Amygdala (tissue), 56 donors: ENCODE measurements at regions not wholly inside any gene's neighbourhood (a gene's known extent, or its start where the extent isn't known, plus 50 kb on each side); places are given as distances from the start of the nearest gene placed in this dataset.
"Not testable (repeated sequence)": the region's sequence is repeated elsewhere in the genome, so short reads cannot be mapped to it uniquely, and the experiment has no call there.

Experiments
- DNase-seq, 56 donors: peaks; one replicate each; lab custom pipeline; 2025; lab: John Stamatoyannopoulos, UW

DNA sequence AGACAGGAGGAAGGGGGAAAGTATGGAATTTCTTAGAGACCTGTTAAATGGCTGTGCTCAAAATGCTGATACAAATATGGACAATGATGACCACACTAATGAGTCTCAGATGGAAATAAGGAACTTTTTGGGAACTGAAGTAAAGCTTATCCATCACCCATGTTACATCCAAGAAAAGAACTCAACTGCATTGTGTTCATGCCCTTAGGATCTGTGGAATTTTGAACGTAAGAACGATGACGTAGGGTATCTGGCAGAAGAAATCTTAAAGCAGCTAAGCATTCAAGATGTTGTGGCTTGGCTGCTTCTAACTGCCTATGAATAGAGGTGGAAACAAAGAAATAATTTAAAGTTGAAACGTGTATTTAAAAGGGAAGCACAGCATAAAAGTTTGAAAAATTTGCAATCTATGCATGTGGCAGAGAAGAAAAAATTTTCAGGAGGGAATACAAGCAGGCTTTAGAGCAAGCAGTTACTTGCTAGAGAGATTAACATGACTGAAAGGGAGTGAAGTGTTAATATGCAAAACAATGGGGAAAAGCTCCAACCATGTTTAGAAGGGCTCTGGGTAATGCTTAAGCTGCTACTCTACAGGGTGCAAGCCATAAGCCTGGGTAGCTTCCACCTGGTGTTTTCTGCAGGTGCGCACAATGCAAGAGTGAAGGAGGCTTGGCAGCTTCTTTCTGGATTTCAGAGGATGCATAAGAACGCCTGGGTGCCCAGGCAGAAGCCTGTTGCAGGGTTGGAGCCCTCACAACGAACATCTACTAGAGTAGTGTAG is 499.7 kb upstream of the SEMA3D start:
- no peak for DNase-seq

DNA sequence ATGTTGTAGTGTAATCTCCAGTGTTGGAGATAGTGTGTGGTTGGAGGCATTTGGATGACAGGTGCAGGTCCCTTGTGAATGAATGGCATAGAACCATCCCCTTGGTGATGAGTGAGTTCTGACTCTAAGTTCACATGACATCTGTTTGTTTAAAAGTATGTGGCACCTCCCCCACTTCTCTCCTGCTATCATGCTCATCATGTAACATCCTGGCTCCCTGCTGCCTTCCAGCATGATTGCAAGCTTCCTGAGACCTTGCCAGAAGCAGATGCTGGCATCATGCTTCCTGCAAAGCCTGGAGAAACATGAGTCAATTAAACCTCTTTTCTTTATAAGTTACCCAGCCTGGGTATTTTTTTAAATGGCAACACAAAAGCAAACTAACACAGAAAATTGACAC is 499.0 kb upstream of the SEMA3D start:
- no peak for DNase-seq

DNA sequence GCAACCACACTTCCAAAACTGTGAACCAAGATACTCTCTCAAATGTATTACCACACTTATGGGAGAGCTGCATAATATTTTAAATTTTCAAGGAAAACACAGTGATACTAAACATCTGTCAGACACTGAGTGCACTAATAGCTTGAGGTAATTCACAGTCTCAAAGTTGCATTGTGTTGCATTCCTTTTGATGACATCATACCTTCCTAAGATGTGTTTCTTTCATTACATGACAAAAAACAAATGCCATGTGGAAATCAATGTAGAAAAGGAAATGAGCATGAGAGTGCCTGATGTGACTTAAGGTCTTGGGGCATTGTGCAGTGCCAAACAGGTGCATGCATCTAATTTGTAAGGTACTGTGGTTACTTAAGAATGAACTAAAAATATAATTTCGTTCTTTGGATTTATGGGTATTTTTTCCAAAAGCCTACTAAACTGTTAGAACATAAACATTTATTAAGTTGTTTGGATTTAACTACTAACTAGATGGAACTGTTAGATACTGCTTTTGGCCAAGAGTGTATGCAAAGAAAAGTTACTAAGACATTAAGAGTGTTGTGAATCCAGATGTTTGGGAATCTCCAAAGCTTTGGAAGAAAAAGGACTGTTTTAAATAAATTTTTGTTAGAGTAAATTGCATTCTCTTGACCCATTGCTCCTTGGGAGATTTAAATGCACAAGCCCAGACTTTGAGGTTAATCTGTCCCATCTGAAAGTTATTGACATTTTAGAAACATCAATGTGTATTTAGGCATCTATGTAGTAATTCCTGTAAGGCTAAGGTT is 496.2 kb upstream of the SEMA3D start:
- no peak for DNase-seq

DNA sequence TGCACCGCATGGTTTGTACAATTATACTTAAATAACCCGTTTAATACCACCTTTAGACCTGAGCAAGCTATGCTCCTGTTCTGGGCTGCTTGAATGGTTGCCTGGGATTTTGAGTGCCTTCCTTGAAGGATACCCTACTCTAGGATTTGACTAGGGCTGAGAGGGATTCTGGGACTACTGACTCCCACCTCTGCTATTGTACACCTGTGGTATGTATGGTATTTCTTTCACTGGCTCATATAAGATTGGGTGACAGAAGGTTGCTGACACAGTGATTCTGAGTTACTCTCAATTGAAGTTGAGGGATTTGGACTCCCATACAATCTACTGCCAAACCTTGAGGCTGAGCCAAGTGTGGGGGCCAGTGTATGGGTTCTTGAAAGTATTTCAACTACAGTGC is 494.4 kb upstream of the SEMA3D start:
- DNase-seq, result no peak

DNA sequence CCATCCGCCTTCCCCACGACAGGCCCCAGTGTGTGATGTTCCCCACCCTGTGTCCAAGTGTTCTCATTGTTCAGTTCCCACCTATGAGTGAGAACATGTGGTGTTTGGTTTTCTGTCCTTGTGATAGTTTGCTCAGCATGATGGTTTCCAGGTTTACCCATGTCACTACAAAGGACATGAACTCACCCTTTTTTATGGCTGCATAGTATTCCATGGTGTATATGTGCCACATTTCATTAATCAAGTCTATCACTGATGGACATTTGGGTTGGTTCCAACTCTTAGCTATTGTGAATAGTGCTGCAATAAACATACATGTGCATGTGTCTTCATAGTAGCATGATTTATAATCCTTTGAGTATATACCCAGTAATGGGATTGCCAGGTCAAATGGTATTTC is 488.2 kb upstream of the SEMA3D start:
- DNase-seq, result not testable (repeated sequence)

DNA sequence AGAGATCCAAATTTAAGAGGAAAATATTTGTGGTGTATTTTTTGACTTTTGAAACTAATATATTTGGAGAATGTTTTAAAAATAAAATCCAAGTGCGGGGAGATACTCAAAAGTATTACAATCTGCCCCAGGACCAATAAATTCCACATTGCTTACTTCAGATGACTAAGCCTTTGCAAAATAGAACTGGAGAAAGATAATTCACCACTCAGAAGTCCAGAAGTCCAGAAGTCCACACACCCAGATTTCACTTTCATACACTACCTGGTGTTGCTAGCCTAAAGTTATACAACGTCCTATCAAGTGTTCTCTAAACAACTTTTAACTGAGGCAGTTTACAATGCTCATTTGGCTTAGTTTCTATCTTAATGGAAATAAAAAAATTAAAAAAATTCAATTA is 487.0 kb upstream of the SEMA3D start:
- DNase-seq, result no peak

DNA sequence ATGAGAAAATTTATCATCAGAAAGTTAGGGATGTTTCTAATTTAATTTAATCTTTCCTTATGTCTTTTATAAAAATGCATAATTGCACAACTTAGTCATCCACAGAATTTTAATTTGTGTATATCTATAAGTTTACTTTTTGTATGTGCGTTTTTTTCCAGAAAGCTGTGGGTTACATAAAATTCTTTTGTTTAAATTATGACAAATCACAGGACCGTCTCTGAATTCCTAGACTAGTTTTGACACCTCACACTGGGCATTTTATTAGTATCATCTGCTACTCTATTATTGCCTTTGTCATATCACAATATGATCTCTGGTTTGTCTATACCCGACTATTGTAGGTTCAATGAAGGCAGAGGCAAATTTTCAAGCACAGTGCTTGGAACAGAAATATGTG is 482.4 kb upstream of the SEMA3D start:
- DNase-seq, result no peak

DNA sequence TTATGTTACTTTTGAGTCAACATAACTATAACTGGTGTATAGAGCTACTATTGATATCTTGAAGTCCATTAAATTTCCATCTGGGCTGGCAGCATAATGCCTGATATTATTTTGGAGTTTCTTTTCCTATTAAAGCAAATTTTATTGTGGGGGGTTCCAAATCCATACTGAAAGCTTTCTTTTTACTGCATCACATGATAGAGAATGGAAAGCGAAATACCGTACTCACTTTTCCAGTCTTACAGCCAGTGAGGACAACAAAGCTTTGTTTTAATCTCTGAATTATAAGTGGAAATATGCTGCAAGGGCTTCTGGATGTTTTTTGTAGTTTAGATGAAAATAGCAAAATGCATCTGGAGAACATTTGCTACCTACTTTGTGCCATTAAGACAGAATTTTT is 477.5 kb upstream of the SEMA3D start:
- DNase-seq, result no peak

DNA sequence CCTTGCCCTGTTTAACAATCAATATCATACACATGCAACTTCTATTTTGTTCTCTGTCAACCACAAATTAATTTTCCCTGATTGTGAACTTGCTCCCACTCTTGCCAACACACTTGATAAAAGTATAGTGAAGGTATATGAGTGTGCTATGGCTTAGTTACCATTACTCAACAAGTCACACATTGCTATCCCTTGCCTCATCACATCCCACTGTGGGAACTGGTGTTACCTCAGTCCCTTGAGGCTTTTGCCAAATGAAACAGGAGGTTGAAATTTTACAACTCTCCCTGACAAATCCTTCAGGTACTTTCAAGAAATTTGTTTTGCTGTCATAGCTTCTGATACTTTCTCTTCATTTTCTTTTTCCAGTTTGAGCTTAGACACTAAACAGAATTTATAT is 472.5 kb upstream of the SEMA3D start:
- no peak for DNase-seq

DNA sequence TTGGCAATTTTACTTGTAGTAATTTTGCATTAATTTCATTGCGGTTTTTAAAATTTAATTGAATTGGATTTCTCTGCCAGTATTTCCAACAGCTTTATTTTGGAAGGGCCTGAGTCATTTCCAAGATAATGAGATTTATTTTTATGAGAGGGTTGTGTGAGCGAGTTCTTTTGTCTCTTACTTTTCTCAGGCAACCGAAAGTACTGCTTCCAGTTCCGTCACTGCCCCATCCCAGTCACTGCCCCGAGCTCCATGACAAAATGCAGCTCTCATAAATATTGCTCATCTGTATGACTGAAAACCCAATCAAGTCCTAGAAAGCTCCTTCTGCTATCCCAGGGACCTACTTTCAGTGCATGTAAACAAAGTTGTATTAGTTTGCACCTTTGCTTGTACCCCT is 468.4 kb upstream of the SEMA3D start:
- DNase-seq, result no peak

DNA sequence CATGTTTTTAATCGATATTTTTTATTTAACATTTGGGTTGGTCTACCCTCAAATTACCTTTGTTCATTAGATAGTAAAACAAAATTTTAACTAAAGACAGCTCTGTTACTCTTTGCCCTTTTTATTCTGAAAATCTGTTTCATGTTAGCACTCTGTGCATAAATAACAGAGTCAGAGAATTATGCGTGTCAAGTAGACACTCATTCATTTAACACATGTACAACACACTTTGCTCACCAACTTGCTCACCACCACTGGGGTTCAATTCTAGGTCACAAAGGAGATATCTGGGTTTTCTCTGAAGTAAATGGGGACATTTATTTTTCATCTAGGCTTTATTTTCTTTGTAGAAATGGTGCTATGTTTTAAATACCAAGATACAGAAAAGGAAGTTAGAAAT is 457.4 kb upstream of the SEMA3D start:
- DNase-seq, result no peak

DNA sequence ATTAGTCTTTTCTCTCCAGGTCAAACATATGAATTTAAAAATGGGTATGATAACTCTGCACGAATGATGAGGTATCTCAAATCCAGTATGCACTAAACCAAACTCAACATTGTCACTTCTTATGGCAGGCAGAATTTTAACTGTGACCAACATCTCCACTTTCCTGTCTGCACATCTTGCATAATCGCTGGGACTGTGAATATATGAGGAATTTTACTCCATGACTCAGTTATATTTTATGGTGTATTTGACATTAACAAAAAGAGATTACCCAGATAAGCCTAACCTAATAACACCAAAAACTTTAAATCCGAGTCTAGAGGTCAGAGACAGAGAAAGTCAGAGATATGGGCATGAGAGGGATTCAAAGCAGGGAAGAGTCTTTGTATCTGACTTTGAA is 454.5 kb upstream of the SEMA3D start:
- DNase-seq, result no peak

DNA sequence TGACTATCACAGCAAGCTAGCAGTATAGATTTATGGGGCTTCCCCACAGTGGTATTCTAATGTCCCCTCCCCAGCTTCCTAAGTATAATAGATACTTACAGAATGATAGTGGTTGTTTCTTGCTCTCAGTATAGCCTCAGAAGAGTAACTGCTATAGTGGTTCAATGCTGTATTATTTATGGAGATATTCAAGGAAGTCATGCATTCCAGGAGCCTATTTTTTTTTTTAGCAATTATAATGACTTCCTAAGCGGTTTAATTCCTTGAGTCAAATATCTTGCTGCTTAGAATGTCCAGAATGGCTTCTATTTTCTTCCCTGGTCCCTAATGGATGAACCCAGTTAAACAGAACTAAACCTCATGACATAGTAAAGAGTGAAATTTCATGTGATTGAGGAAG is 451.5 kb upstream of the SEMA3D start:
- no peak for DNase-seq

DNA sequence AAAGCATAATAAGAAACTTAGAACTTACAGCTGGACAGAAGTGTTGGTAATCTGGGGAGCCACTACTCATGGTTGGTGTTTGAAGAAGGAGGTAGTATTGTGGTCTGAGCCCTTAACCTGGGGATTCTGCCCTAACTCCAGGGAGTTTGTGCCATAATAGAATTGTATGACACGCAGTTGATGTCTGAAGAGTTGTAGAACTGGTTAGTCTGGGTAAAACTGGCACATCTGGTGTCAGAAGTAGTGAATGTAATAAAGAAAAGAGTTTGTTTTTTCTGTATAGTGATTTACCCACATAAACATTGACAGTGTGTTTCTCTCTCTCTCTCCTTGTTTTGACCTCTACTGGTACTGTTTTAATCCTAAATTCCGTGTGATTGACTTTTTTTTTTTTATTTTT is 448.1 kb upstream of the SEMA3D start:
- DNase-seq, result no peak

DNA sequence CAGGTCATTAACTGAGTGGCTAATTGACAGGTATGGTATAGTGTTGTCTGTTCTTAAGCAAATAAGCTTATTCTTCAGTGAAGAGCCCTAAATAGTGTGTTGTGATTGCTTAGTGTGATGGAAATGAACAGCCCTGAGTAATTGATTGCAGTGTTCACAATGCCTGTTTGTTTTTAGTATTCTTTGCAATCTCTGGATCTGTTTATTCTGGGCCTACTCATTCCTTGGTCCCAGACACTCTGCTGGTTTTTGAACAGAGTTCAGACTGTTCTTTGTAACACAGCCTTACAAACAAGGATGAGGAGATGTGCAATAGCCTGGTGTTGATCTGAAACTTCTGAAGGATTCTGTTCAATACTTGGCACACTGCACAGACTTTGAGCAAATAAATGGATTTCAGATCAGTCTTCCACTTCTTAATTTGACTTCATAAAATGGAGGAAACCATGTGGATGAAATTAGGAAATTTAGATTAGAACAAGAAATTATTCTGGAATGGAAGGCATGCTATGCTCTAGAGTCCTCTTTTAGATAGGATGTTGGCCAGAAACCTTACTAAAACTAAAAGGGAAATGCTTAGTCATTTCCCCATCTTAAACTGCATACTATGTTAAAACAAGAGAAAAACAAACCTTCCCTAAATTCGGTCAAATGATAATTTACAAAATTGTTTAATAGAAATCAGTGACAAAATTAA is 444.2 kb upstream of the SEMA3D start:
- no peak for DNase-seq

DNA sequence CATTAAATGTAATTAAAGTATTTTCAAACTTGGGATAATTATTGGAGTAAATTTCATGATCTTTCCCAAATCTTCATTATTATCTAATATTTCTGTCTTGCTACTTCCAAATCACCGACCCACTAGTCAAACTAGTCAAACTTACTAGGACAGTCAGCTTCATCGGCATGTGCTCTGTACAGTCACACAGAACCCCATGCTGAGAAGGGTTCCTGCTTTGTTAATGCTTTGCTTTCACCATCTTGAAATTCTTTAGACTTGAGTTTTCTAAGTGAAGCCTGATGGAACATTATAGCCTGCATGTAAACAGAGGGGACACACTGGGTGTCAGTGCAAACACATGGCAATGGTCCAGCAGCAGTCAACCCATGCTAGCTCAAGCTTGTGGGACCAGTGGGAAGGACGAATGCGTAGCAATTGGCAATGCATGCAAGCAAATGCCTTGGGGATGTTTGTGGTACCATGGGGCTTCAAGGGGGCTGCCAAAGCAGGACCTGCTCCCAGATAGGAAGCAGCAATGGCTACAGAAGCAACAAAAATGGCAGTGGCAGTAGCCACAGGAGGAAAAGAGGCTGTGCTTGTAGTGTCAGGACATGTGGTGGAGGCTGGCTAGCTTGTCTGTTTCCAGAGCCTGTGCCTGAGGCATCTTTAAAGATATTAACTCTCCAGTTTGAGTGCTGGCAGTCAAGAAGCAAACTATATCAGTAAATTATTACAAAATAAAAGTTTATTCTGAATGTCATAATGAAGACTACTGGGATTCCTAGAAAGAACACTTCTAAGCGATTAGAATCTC is 441.1 kb upstream of the SEMA3D start:
- no peak for DNase-seq

DNA sequence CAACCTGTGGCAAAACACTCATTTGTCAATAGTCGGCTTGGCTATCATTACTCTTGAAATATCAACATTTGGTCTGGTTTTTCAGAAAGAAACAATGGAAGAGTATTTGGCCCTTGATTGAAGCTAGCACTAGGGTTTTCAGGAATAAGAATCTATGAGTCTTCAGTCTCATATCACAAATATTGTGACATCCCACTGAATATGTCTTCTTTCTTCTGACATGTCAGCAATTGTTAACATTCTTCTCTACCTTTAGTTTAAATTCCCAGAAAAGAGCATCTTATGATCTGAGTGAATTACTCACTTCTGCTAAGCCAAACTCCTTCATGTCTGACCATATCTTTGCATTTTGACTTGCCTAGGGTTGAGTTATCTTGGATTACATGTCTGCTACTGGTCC is 435.2 kb upstream of the SEMA3D start:
- no peak for DNase-seq

DNA sequence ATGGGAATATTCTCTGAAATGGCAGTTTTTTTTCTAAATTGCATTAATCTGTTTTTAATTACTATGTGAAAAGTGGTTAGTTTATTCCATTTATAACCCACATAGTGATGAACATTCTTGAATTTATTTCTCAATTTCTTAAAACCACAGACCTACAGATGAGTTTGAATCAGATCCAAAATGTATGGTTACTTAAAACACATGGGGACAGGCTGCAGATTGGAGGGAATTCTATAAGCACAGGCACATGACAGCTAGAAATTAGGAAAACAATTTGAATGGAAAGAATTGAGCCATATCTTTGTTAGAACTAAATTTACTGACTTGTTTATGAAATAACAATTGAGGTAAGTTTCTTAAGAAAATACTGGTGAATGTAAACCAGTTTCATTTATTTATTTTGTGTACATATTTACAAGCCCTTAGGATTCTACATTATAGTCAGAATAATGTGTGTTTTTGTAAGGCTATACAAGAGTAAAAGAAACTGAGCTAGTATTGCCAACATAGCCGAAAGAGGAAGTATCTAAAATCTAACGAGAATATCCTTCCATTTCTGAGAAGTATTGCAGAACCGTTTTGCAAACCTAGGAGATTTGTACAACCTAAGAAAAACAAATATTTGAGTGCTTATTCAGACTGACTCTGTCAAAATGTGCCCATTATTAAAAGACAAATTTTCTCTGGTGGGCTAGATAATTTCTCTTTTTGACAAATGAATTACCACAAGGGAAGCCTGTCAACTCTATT is 434.3 kb upstream of the SEMA3D start:
- no peak for DNase-seq

DNA sequence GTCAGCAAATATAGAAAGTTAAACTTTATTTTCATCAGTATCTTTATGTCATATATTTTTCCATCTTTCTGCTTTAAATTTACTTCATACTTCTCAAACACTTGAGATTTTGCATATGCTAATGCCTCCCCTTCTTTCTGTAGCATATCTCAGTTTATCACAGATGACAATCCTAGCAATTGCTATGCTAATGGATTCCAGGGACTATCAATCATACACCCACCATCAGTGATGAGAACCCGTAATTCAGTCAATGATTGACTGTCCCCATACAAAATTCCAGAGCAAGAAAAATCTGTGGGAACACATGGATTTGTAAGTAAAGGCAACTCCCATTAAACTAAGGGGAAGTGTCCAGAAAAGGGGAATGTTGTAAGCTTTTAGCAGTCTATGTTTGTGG is 432.4 kb upstream of the SEMA3D start:
- no peak for DNase-seq

DNA sequence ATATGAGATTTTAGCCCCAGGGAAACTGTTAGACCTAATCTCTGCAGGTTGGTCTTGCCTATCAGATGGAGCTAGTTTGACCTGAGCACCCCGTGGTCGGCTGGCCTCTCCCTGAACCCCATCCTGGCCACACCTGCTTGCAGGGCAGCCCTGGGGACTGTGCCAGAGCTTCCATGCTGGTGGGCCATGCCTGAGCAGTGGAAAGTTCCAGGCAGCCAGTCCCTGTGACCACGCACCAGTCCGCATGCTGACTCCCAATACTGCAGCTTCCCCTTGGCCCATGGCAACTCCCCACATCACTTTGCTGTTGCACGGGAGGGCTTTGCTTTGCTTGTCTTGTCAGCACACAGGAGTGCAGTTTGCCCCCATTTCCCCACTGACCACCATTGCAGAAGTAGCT is 427.8 kb upstream of the SEMA3D start:
- DNase-seq, result no peak
